Cardiac fibroblast (primary cell): ENCODE measurements at regions not wholly inside any gene's neighbourhood (a gene's known extent, or its start where the extent isn't known, plus 50 kb on each side); places are given as distances from the start of the nearest gene placed in this dataset.
A peak's percentile ranks its signal among the peaks of the same experiment; 100 is the strongest.

Experiments
- DNase-seq, 2 donors: peaks; one replicate each; pipeline versions ENCODE4 v3.0.0 to v3.0.0-alpha.2; 2010; ENCODE audit warnings: low read depth in 2 of 2
- H3K4me3 ChIP-seq, 2 donors: replicated peaks in 1 of 2; 1 replicate in 1 of 2; 2 replicates in 1 of 2; pipeline ENCODE4 v1.5.1; 2011; ENCODE audit warnings: low read depth in 2 of 2, low read length in 2 of 2, mild to moderate bottlenecking in 2 of 2, moderate library complexity in 1 of 2
- CTCF ChIP-seq: IDR thresholded peaks from one replicate; pipeline ENCODE4 v1.5.1; 2011; ENCODE audit warnings: low read depth, mild to moderate bottlenecking, low read length, inconsistent platforms

GRCh38 chr4:127284236-127284635 lies 348.5 kb upstream of the INTU start:
- TF ChIP-seq CTCF, result no peak
- H3K4me3 ChIP-seq, result no peak overlapping the region
- DNase-seq, result peak in 1 of 2 donors; percentile 5

GRCh38 chr4:127291316-127291715 lies 341.4 kb upstream of the INTU start:
- H3K4me3 ChIP-seq, result no peak overlapping the region
- TF ChIP-seq CTCF, result no peak
- peak in 1 of 2 donors; percentile 0 for DNase-seq

- no peak for DNase-seq
- H3K4me3 ChIP-seq, result no peak overlapping the region
- TF ChIP-seq CTCF, result no peak
Observed at GRCh38 chr4:127293496-127293895, 339.3 kb upstream of the INTU start.

GRCh38 chr4:127304356-127304755 lies 328.4 kb upstream of the INTU start:
- no peak overlapping the region for H3K4me3 ChIP-seq
- no peak for DNase-seq
- TF ChIP-seq CTCF, result no peak

- H3K4me3 ChIP-seq, result no peak overlapping the region
- no peak for TF ChIP-seq CTCF
- DNase-seq, result no peak
Observed at GRCh38 chr4:127307996-127308395, 324.8 kb upstream of the INTU start.

- no peak overlapping the region for H3K4me3 ChIP-seq
- no peak for TF ChIP-seq CTCF
- DNase-seq, result no peak
Observed at GRCh38 chr4:127309369-127310102, 323.2 kb upstream of the INTU start.

- no peak for TF ChIP-seq CTCF
- no peak for DNase-seq
- H3K4me3 ChIP-seq, result no peak overlapping the region
Observed at GRCh38 chr4:127311371-127311770, 321.4 kb upstream of the INTU start.
